ENCODE measurements at regions not wholly inside any gene's neighbourhood (a gene's known extent, or its start where the extent isn't known, plus 50 kb on each side); places are given as distances from the start of the nearest gene placed in this dataset.
"Not testable (repeated sequence)": the region's sequence is repeated elsewhere in the genome, so short reads cannot be mapped to it uniquely, and the experiment has no call there.

- no peak overlapping the region for H3K4me3 ChIP-seq
- no peaks in the 10 kb centered on the region for H3K4me1 ChIP-seq
- H3K36me3 ChIP-seq: no peaks in the 10 kb centered on the region
- intact Hi-C loops (cut with DNase I): no loop called here
- no peak for TF ChIP-seq POLR2A (IDR thresholded peaks at IDR 0.05)
- no peak for TF ChIP-seq CTCF (IDR thresholded peaks at IDR 0.05)
- no peaks in the 10 kb centered on the region for H3K27me3 ChIP-seq
- WGBS, 2 donors: 55 to 56% methylated on average over 4 of the region's 4 CpGs
- no peak overlapping the region for H3K27ac ChIP-seq
- no peaks in the 10 kb centered on the region for H3K9me3 ChIP-seq
- DNase-seq: no peak
Observed at GRCh38 chr19:31039151-31039550, 310.1 kb downstream of the TSHZ3 start.

DNA sequence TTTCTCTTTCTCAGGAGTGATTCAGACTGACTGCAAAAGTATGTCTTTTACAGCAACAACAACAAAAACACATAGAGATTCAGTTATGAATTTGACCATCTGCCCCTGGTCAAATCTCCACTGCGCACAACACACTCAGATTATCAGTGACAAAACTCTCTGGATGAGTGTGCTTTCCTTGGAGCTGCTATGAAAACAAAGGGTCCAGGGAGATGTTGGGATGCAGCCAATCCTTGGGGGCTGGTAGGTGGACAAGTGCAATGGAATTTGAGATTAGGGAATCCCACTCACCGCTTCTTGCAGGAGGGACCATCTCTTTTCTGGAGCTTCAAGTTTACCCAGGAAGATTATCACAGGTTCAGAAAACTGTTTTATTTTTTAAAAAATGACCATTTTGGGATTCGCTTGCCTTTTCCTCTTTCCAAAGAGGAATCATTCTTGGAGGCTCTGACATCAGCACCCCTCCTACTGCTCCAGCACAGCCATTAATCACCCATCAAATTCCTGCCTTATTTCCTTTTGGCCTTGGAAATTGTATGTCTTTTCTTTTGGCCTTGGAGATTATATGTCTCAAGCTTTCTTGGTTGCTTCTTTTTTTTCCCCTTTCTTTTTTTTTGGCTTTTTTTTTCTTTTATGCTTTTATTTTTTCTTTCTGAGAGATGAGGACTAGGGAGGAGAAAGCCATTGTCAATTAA lies 311.8 kb downstream of the TSHZ3 start:
- Histone ChIP-seq H3K27ac (no peak overlapping the region), H3K4me3 (no peak overlapping the region), H3K36me3 (no peaks in the 10 kb centered on the region), H3K9me3 (no peaks in the 10 kb centered on the region), H3K4me1 (no peaks in the 10 kb centered on the region), H3K27me3 (no peaks in the 10 kb centered on the region)
- WGBS, 2 donors: 71 to 77% methylated on average over 3 of the region's 3 CpGs
- TF ChIP-seq POLR2A (IDR thresholded peaks at IDR 0.05) (no peak), CTCF (IDR thresholded peaks at IDR 0.05) (no peak)
- DNase-seq: no peak
- intact Hi-C loops (cut with DNase I): no loop called here

DNA sequence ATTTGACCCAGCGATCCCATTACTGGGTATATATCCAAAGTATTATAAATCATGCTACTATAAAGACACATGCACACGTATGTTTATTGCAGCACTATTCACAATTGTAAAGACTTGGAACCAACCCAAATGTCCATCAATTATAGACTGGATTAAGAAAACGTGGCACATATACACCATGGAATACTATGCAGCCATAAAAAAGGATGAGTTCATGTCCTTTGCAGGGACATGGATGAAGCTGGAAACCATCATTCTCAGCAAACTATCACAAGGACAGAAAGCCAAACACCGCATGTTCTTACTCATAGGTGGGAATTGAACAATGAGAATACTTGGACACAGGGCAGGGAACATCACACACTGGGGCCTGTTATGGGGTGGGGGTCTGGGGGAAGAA lies 317.8 kb downstream of the TSHZ3 start:
- 70 to 75% methylated on average over 4 of the region's 4 CpGs for WGBS, 2 donors
- H3K4me3 ChIP-seq; H3K36me3 ChIP-seq; DNase-seq; intact Hi-C loops (cut with DNase I); H3K27ac ChIP-seq; H3K9me3 ChIP-seq; H3K27me3 ChIP-seq; H3K4me1 ChIP-seq: not testable (repeated sequence)

DNA sequence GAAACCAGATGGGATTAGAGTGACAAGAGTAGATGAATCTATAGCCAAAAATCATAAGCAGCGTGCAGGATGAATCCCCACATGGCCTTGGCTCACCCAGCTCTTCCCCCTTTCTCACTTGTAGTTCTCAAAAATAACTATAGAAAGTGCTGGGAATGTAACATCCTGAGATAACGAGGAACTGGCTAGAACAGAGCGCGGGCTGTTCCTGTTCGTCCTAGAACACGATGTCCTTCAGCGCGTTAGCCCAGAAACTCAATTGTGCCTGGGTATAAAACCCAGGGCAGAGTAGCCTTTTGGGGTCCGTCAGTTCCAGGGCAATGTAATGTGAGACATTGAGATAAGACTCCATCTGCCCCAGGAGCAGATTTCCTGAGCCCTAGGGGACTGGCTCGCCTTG lies 326.2 kb downstream of the TSHZ3 start:
- no peak overlapping the region for H3K4me3 ChIP-seq
- peaks cover 0 to 5% (median 0%) of the 10 kb centered on the region in 4 donors for H3K27me3 ChIP-seq
- WGBS, 2 donors: 71 to 87% methylated on average over 6 to 9 of the region's 10 CpGs
- no peak for TF ChIP-seq CTCF (IDR thresholded peaks at IDR 0.05)
- TF ChIP-seq POLR2A (IDR thresholded peaks at IDR 0.05): no peak
- H3K9me3 ChIP-seq: no peaks in the 10 kb centered on the region
- H3K27ac ChIP-seq: no peak overlapping the region
- intact Hi-C loops (cut with DNase I): no loop called here
- DNase-seq: no peak
- no peaks in the 10 kb centered on the region for H3K4me1 ChIP-seq
- H3K36me3 ChIP-seq: no peaks in the 10 kb centered on the region

DNA sequence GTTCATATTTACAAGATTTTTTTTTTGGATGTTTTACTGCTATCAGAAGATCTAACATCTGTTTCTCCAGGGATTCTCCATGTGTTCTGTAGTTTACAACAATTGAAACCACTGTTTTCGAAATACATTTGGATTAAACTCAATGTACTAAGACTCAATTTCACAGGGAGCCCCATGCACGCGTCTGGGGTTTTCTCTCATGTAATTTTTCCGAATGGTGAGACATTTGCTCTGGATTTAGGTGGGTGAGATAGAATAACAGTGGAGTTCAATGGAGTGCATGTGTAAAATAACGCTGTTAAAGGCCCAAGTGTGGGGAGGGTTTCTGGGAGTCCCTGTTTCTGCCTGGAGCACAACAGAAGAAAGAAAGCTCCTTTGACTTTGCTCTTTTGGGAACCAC lies 330.3 kb downstream of the TSHZ3 start:
- H3K4me1 ChIP-seq: no peaks in the 10 kb centered on the region
- no peak for TF ChIP-seq POLR2A (IDR thresholded peaks at IDR 0.05)
- TF ChIP-seq CTCF (IDR thresholded peaks at IDR 0.05): no peak
- H3K27ac ChIP-seq: no peak overlapping the region
- no peaks in the 10 kb centered on the region for H3K27me3 ChIP-seq
- 71 to 80% methylated on average over 5 of the region's 5 CpGs for WGBS, 2 donors
- H3K36me3 ChIP-seq: no peaks in the 10 kb centered on the region
- no peaks in the 10 kb centered on the region for H3K9me3 ChIP-seq
- intact Hi-C loops (cut with DNase I): no loop called here
- no peak for DNase-seq
- no peak overlapping the region for H3K4me3 ChIP-seq

GRCh38 chr19:31015778-31016177 lies 333.5 kb downstream of the TSHZ3 start:
- no peaks in the 10 kb centered on the region for H3K9me3 ChIP-seq
- no peaks in the 10 kb centered on the region for H3K4me1 ChIP-seq
- H3K36me3 ChIP-seq: no peaks in the 10 kb centered on the region
- no peak for DNase-seq
- 68% methylated on average over 4 of the region's 4 CpGs for WGBS, 2 donors
- H3K27ac ChIP-seq: no peak overlapping the region
- TF ChIP-seq CTCF (IDR thresholded peaks at IDR 0.05): no peak
- no peak for TF ChIP-seq POLR2A (IDR thresholded peaks at IDR 0.05)
- H3K27me3 ChIP-seq: no peaks in the 10 kb centered on the region
- intact Hi-C loops (cut with DNase I): no loop called here
- no peak overlapping the region for H3K4me3 ChIP-seq
